GM18502 (cell line): ENCODE measurements at regions not wholly inside any gene's neighbourhood (a gene's known extent, or its start where the extent isn't known, plus 50 kb on each side); places are given as distances from the start of the nearest gene placed in this dataset.

Experiments
- ATAC-seq: cut with Tn5 transposase; IDR thresholded peaks from one replicate; pipeline ENCODE4 v1.9.1; 2021; ENCODE audit warnings: mild to moderate bottlenecking; ENCODE audit not compliant: unreplicated experiment, poor library complexity

DNA sequence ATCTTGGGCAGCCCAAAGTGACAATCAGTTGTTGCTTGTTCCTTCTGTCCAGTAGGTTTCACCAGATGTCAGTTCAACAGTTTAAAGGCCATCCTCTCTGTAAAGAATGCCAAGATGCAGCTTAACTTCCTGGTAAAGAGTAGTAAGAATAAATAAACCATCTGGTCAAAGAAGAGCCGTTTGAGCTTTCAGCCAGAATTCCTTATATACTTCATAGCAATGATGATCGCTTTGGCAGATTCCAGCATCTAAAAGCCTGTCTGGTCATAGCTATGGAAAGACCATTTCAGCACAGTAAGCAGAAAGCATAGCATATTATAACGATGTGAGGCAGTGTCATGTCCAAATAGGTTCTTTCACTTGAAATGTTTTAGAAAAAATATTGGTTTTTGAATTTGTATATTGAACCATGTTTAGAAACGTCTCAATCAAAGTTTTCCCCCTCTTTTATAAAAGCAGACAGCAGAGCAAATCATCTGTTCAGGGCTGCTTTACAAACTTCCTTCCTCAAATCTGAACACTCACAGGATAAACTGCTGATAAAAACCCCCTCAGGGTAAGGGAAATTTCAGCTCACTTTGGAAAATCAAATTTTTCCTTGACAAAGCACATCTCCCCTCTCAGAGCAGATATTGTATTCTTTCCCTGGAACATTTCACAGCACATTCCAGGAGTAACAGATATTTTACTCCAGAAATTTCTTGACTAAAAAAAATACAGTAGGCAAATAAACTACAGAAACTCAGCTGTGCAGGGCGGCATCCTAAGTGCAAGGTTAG is 184.1 kb downstream of the NOC3L start:
- no peak for ATAC-seq

DNA sequence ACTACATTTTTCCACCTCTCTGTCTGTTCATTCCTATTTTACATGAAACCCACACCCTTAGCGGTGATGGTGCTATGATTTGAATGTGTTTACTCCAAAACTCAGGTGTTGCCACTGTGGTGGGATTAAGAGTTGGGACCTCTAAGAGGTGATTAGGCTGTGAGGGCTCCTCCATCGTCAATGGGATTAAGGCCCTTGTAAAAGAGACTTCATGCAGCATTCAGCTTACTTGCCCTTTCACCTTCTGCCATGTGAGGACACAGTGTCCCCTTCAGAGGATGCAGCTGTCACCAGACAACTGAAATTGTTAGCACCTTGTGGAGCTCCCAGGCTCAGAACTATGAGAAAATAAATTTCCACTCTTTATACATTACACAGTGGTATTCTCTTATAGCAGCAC is 182.2 kb downstream of the NOC3L start:
- no peak for ATAC-seq

DNA sequence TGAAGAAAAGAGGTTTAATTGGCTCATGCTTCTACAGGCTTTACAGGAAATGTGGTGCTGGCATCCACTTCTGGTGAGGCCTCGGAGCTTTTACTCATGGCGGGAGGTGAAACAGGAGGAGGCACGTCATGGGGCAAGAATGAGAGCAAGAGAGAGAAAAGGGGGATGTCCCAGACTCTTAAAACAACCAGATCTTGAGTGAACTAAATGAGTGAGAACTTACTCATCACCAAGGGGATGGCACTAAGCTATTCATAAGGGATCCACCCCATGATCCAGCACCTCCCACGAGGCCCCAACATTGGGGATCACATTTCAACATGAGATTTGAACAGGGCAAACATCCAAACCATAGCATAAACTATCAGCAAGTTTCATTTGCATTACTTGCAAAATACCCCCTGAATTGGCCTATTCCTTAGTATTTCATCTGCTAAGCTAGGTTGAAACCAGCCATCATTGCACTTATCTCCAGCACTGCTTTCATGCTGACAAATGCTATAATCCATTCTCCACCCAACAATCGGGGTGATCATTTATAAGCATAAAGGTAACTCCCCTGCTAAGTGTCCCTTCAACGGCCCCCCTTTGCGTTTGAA is 179.0 kb downstream of the NOC3L start:
- no peak for ATAC-seq

DNA sequence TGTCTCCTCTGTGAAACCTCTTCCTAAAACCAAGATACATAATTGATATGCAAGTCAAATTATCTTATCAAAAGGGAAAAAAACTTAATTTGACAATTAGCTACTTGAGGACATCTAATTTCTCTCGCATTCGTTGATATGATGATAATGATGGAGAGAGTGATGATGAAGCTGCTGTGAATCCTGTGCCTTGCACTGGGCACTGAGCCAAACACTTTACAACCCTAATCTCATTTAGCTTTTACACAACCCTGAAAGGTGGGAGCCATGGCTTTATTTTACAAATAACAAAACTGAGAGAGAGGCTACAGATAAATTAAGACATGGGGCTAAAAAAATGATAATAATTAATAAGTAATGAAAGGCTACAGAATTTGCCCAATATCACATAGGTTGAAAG is 176.0 kb downstream of the NOC3L start:
- ATAC-seq: no peak

DNA sequence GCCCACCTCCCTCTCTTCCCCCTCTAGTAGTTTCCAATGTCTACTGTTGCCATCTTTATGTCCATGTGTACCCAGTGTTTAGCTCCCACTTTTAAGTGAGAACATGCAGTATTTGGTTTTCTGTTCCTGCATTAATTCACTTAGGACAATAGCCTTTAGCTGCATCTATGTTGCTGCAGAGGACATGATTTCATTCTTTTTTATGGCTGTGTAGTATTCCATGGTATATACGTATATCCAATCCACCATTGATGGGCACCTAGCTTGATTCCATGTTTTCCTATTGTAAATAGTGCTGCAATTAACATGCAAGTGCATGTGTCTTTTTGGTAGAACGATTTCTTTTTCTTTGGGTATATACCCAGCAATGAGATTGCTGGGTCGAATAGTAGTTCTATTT is 170.4 kb downstream of the NOC3L start:
- no peak for ATAC-seq

DNA sequence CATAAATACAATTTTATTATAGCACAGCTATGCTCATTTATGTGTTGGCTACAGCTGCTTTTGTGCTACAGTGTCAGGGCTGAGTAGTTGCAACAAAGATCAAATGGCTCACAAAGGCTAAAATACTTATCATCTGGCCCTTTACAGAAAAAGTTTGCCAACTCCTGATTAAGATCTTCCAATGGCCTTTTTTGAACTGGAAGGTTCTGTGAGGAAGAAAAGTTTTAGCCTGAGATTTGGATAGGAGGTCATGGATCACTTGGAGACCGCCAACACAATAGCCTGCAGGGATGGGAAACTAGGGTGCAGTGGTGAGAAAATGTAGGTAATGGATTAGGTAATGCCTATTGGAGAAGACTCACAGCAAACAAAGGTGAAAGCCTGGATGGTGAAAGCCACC is 169.8 kb downstream of the NOC3L start:
- no peak for ATAC-seq

DNA sequence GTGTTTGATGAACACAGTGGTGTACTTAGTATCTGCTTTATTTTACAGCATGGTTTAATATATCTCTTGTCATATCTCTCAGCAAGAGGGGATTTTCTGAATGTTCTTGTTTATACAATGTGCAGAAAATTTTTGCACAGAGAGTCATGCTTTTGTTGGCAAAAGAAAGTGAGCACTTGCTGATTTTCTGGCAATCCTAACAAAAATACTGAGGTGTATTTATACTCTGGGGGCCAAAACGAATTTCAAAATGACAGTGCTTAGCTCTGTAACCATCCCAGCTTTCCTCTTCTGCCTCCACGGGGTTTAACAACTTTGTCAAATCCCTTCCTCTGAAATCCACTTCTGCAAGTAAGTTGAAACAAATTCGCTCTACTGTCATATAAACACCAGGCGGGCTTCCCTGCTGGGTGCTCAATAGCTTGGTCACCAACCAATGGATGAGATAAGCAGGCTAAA is 169.2 kb downstream of the NOC3L start:
- ATAC-seq: no peak

DNA sequence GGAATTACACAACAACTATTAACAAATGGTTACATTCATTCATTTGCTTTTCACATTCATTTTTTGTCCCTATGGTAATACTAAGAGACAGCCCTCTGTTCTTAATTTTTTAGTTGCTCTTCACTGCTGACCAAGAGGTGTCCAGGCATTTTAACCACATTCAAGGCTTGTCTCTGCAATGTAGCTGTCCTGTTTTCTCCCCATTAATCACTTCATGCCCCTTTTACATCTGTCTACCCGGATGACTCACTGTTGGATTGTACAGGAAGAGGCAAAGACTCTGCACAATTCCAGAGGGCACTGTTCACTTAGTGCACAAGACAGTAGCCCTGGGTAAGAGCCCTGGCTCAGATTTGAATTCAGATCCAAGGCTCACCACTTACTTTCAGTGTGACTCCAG is 168.5 kb downstream of the NOC3L start:
- no peak for ATAC-seq

DNA sequence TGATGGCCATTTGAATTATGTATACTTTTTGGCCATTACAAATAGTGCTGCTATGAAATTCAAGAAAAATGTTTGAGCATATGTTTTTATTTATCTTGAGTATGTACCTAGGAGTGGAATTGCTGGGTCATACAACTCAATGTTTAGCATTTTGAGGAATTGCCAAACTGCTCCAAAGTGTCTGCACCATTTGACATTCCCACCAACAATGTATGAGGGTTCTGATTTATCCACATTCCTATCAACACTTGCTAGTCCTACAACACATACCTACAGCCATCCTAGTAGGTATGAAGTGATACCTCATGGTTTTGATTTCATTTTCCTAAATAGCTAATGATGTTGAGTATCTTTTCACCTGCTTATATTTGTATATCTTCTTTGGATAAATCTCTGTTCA is 165.5 kb downstream of the NOC3L start:
- ATAC-seq: no peak

DNA sequence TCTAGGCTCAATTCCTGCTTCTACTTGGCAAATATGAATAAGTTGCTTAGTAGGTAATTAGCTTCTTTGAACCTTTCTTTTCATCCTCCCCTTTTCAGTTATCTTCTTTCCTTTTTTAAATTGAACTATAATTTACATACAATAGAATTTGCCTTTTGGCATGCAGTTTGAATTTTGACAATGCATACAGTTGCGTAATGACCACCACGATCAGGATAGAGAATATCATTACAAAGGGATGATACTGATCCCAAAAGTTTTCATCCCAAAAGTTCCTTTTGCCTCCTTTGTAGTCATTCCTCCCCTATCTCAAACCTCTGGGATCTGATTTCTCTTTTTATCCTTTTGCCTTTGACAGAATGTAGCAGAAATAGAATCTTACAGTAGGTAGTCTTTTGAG is 164.4 kb downstream of the NOC3L start:
- ATAC-seq: no peak

DNA sequence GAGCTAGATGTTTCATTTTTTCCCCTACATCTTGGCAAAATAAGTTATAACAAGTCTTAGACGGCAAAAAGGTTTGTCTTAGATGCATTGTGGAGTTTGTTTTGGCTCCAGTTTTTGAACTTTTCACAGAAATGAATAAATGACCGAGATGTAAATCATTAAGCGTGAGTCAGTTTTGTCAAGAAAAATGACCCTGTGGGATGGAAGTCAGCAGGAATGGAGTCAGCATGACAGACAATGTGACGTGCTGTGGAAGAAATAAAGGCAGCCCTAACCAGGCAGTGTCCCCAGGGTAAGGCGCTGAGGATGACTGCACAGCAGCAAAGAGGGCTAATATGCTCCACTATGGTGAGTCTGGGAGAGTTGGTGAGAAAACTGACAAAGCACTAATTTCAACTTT is 163.2 kb downstream of the NOC3L start:
- ATAC-seq: no peak

DNA sequence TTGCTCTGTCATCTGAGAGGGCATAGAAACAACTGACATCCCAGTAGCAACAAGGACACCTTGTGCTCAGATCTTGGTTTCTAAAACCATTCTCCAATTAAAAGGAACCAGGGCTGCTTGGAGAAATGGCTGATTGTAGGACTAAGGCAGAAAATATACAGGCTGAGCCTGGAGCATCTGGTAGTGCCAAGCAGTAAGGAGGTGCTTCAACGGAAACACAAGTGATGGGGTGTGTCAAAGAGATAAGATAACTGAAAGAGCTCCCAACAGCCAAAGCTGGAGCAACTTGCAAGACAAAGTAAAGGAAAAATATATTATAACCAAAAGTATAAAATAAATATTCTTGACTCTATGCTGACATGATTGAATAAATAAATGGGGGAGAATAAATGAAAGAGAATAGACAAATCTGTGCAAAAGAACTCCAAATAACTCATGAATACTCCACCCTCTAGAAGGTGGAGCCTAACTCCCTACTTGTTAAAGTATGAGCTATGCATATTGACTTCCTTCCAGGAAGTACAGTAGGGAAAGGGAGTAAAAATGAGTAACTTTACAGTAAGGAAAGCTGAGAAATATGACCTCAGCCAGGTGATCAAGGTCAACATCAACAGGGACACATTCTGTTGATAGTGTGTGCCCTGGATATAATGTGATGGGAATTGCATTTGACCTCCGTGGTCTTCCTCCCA is 162.4 kb downstream of the NOC3L start:
- ATAC-seq: no peak

DNA sequence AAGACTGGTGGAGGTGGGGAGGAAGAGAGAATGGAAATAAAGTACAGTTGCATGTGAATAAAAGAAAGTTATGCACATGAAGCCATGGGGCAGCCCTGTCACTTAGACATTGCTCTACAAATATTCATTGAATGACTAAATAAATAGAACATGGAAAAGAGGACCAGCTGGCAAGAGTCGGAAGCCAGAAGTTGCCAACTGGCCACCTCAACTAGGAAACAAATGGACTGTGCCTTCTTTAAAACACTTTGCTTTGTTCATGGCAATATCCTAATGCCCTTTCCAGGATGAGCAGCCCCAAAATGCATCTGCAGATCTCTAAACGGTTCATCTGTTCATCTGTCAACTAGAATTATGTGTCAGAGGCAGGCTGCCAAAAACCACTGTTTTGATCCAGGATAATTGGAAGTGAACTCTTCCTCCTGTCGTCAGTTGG is 157.3 kb downstream of the NOC3L start:
- no peak for ATAC-seq

DNA sequence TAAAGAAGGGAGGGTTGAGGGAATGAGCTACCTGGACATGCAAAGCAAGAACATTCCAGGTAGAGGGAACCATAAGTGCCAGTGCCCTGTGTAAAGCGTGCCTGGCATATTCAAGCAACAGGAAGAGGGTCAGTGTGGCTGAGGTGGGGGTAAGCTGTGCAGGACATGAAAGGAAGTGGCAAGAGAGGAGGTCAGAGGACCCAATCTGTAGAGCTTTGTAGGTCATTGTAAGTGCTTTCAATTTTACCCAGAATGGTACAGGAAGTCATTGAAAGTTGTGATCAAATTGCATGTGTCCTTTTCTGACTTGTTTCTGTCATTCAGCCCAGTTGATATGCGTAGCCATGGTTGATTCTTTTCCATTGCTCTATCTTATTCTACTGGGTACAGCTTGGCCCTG is 156.6 kb downstream of the NOC3L start:
- no peak for ATAC-seq

DNA sequence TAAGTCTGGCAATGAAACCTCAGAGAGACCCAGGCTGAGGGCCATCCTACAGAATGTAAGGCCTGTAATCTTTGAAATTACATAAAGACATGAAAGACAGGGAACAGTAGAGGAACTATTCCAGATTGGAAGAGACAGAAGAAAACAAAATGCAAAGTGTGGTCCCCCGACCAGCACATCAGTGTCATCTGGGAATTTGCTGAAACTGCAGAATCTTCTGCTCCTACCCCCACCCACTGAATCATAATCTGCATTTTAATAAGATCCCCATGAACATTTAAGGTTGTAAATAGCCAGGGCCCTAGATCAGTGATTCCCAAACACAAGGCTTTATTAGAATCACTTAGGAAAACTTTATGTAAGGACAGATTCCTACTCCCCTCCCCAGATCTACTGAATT is 154.4 kb downstream of the NOC3L start:
- no peak for ATAC-seq

DNA sequence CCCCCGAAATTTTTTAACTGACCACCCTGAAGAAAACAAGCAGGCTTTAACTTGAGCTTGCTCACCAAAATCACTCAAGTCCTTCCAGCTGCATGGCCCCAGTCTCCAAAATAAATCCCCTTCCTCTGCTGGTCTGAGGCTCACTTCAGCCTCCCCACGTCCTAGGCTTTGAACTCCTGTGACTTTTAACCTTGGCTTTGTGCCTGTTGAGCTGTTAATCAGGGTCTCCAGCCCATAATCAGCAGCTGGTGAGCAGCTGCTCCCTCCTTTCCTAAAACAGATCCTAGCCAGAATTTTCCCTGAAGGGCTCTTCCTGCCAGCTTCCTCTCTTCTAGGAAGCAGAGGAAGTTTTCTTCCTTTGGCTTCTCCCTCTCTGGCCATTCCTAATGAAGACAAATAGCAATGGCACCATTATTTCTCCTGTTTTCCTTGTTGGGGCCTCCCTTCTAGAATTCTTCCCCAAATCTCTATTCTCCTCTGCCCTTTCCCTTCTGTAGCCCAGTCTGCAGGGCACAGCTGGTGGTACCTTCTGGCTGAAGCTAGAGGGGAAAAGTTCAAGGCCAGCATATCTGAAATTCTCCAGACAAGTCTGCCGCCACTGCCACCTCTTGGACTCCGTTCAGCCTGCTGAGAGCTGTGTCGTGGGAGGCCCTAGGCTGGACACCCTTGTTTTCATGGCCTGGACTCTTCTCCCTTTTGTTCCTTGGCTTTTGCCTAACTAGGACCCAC is 152.1 kb downstream of the NOC3L start:
- no peak for ATAC-seq

DNA sequence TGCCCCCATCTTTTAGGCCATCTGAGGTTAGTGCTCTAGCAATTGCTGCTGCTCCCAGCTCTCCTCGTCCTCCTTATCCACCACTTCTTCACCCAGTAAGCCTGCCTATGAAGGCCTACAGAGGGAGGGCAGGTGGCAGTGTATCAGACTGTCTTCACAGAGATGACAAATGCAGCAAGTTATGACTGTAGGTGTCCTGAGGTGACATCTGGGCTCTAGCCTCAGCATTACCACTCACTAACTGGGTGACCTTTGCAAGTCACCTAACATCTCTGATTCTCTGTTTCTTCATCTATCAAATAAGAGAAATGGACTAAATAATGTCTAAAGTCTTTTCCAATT is 151.6 kb downstream of the NOC3L start:
- ATAC-seq: no peak

DNA sequence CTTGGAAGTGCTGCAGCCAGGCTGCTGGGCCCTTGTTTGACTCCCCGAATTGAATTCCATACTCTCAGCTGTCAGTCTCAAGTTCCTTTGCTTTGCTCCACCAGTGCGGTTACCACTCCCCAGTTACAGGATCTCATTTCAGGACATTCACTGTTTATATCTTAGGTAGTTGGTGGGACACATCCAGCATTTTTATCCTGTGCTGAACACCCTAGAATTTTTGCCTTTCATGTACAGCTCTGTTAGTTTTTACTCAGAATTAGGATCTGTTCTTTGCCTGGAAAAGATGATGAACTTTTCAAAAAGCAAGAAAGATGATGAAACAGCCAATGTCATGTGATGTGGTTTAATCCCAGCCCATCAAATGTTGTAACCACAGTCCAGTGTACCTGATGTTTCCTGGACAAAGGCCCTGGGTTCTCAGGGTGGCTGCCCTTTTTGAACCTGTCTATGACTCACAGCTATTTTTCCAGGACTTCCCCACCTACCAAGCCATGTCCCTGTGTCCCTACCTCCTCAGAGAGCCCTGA is 149.7 kb downstream of the NOC3L start:
- ATAC-seq: no peak

DNA sequence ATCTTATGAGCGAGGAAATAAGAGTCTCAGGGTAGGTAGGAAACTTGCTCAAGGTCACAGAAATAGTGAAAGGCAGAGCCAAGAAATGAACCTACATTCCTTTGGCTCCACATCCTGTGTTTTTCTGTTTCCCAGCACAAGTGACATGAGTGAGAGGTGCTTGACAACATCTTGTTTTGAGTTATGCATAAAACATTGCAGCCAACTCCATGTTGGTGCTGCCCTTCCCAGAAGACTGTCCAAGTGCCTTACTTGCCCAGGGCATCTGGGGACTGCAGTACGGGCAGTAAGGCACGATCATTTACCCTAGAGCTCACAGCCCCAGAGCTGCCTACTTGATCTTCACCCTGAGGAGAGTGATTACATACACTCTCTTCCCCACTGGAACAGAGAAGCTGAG is 148.8 kb downstream of the NOC3L start:
- ATAC-seq: no peak

DNA sequence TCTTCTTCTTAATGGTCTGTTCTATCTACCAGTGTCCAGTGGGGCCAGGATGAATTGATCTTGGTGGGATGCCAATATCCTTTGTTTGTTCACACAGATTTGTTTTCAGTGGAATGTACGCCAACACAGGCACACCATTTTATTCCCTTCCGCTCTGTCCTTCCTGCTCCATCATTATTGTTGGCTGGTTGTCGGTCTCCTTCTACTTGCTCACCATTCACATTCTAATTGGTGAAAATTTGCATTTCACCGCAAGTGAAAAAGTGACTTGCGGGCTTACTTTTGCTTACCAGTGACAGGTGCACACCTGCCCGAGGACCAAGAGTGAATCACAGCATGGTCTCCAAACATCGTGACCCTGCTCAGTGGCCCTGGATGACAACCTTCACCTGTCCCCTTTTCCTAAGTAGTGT is 148.3 kb downstream of the NOC3L start:
- ATAC-seq: no peak

DNA sequence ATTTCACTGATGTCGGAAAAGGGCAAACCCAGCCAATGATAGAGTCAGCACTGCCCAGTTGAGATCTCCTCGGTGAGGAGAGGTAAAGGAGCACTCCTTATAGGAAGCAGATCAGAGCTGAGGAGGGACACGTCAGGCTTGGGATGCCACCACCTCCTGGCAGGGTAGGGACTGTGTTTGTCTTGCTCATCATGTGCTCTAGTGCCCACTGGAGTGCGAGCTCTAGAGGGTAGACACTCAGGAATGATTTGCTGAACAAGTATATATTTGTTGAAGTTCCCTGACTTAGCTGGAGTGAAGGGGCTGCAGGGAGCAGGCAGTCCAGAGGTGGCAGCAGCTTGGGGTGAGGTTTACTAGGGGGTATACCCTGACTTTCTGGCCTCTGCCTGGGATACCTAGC is 146.5 kb downstream of the NOC3L start:
- ATAC-seq: no peak
